ENCODE measurements at regions not wholly inside any gene's neighbourhood (a gene's known extent, or its start where the extent isn't known, plus 50 kb on each side); places are given as distances from the start of the nearest gene placed in this dataset.

GRCh38 chr4:161314371-161314770 is 849.4 kb downstream of the FSTL5 start:
- no peak overlapping the region for H2AFZ ChIP-seq (ENCODE audit: low read length)
- no peak for DNase-seq (ENCODE audit: insufficient read length, low spot score, missing footprints)

GRCh38 chr4:161303551-161303950 is 860.2 kb downstream of the FSTL5 start:
- Histone ChIP-seq H3K27me3 (ENCODE audit: insufficient read depth, low read length) (no peaks in the 10 kb centered on the region), H3K4me3 (ENCODE audit: insufficient read depth, low read length) (no peak overlapping the region), H3K4me2 (ENCODE audit: insufficient read depth, low read length) (no peak overlapping the region), H3K4me1 (ENCODE audit: insufficient read depth, low read length) (no peaks in the 10 kb centered on the region), H4K20me1 (ENCODE audit: insufficient read depth, low read length) (no peaks in the 10 kb centered on the region), H3K27ac (ENCODE audit: low read depth, low read length) (no peak overlapping the region), H3K79me2 (ENCODE audit: insufficient read depth, low read length) (no peaks in the 10 kb centered on the region), H2AFZ (ENCODE audit: low read length) (no peak overlapping the region), H3K9me3 (ENCODE audit: low read depth, low read length) (no peaks in the 10 kb centered on the region), H3K36me3 (ENCODE audit: insufficient read depth, low read length) (no peaks in the 10 kb centered on the region)
- no peak for TF ChIP-seq CTCF (IDR thresholded peaks at IDR 0.05; ENCODE audit: extremely low read depth, low read depth, low read length)
- no peak for DNase-seq (ENCODE audit: insufficient read length, low spot score, missing footprints)

More at GRCh38 chr4:161314371-161314770, 849.4 kb downstream of the FSTL5 start:
- Histone ChIP-seq H3K4me1 (ENCODE audit: insufficient read depth, low read length) (no peaks in the 10 kb centered on the region), H3K4me3 (ENCODE audit: insufficient read depth, low read length) (no peak overlapping the region), H3K27me3 (ENCODE audit: insufficient read depth, low read length) (no peaks in the 10 kb centered on the region), H3K9me3 (ENCODE audit: low read depth, low read length) (no peaks in the 10 kb centered on the region), H3K4me2 (ENCODE audit: insufficient read depth, low read length) (no peak overlapping the region), H3K79me2 (ENCODE audit: insufficient read depth, low read length) (no peaks in the 10 kb centered on the region), H4K20me1 (ENCODE audit: insufficient read depth, low read length) (no peaks in the 10 kb centered on the region), H3K36me3 (ENCODE audit: insufficient read depth, low read length) (no peaks in the 10 kb centered on the region), H3K27ac (ENCODE audit: low read depth, low read length) (no peak overlapping the region)
- TF ChIP-seq CTCF (IDR thresholded peaks at IDR 0.05; ENCODE audit: extremely low read depth, low read depth, low read length) = no peak

GRCh38 chr4:161291222-161291621 is 872.6 kb downstream of the FSTL5 start:
- Histone ChIP-seq H2AFZ (ENCODE audit: low read length) (no peak overlapping the region), H3K27me3 (ENCODE audit: insufficient read depth, low read length) (no peaks in the 10 kb centered on the region), H3K27ac (ENCODE audit: low read depth, low read length) (no peak overlapping the region), H3K9me3 (ENCODE audit: low read depth, low read length) (no peaks in the 10 kb centered on the region), H3K36me3 (ENCODE audit: insufficient read depth, low read length) (no peaks in the 10 kb centered on the region), H3K4me3 (ENCODE audit: insufficient read depth, low read length) (no peak overlapping the region), H4K20me1 (ENCODE audit: insufficient read depth, low read length) (no peaks in the 10 kb centered on the region), H3K4me1 (ENCODE audit: insufficient read depth, low read length) (no peaks in the 10 kb centered on the region), H3K79me2 (ENCODE audit: insufficient read depth, low read length) (no peaks in the 10 kb centered on the region), H3K4me2 (ENCODE audit: insufficient read depth, low read length) (no peak overlapping the region)
- no peak for DNase-seq (ENCODE audit: insufficient read length, low spot score, missing footprints)
- no peak for TF ChIP-seq CTCF (IDR thresholded peaks at IDR 0.05; ENCODE audit: extremely low read depth, low read depth, low read length)

- H3K79me2 ChIP-seq (ENCODE audit: insufficient read depth, low read length) = no peaks in the 10 kb centered on the region
- no peaks in the 10 kb centered on the region for H3K9me3 ChIP-seq (ENCODE audit: low read depth, low read length)
- no peaks in the 10 kb centered on the region for H3K27me3 ChIP-seq (ENCODE audit: insufficient read depth, low read length)
Observed at GRCh38 chr4:161287678-161288352, 876.0 kb downstream of the FSTL5 start.

More at GRCh38 chr4:161287678-161288352, 876.0 kb downstream of the FSTL5 start:
- DNase-seq (ENCODE audit: insufficient read length, low spot score, missing footprints) = no peak
- Histone ChIP-seq H2AFZ (ENCODE audit: low read length) (no peak overlapping the region), H3K27ac (ENCODE audit: low read depth, low read length) (no peak overlapping the region), H3K4me2 (ENCODE audit: insufficient read depth, low read length) (no peak overlapping the region), H4K20me1 (ENCODE audit: insufficient read depth, low read length) (no peaks in the 10 kb centered on the region), H3K36me3 (ENCODE audit: insufficient read depth, low read length) (no peaks in the 10 kb centered on the region), H3K4me3 (ENCODE audit: insufficient read depth, low read length) (no peak overlapping the region), H3K4me1 (ENCODE audit: insufficient read depth, low read length) (no peaks in the 10 kb centered on the region)
- TF ChIP-seq CTCF (IDR thresholded peaks at IDR 0.05; ENCODE audit: extremely low read depth, low read depth, low read length) = no peak
